ENCODE measurements at regions not wholly inside any gene's neighbourhood (a gene's known extent, or its start where the extent isn't known, plus 50 kb on each side); places are given as distances from the start of the nearest gene placed in this dataset.
A peak's percentile ranks its signal among the peaks of the same experiment; 100 is the strongest.

- no peak for DNase-seq
These were observed 1992.3 kb downstream of the MAT2B start for GRCh38 chr5:165497707-165498106.

DNA sequence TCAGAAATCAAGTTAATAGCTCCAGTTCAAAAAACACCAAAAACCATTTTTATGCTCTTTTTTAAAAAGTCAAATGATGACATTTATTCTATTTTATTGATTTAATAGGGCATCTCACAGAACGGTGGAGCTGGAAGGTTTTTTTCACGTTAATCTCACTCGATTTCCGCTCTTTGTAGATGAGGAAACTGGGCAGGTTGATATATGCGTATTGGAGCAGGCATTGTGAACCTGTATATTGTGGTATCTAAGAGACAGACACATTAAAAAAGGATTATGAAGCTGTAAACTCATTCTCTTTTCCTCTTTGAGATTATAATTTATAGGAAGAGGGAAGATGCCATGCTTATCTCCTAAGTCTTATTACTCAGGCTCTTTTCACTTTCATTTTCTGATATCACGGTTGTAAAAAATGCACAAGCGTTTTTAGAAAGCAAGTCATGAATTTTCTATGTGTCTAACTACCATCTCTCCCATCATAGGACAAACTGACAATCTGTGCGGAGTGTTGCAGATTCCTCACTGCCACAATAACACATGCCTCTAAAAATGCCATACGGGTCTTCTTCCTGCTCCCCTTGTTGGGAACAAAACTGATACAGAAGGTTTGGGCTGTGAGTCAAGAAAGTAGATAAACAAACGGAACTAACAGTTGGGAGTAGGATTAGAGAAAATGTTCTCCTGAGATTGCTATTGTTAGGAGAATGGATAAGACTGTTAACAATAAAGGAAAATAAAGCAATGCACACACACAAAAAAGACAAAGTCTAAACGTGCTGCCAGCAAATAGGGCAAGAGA, 1997.7 kb downstream of the MAT2B start:
- peak in 1 of 2 donors; percentile 13 for DNase-seq

- DNase-seq, result peak in 1 of 2 donors; percentile 62
These were observed 1999.3 kb downstream of the MAT2B start for GRCh38 chr5:165504674-165505073.

- no peak for DNase-seq
These were observed 2002.9 kb downstream of the MAT2B start for GRCh38 chr5:165508286-165508685.

DNA sequence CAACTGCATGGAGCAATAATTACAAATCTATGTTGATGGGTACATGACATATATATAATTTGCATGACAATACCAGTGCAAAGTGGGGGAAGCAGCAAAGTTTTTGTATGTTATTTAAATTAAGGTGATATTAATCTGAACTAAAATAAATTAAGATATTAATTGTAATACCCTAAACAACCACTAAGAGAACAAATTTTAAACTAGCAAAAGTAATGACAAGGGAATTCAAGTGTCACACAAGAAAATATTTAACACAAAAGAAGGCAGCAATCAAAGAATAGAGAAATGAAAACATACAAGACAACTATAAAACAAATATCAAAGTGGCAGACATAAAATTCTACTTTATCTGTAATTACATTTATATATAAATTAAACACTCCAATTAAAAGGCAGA, 2003.4 kb downstream of the MAT2B start:
- no peak for DNase-seq

GRCh38 chr5:165521816-165522610, 2016.6 kb downstream of the MAT2B start:
- DNase-seq, result no peak

- no peak for DNase-seq
These were observed 2019.9 kb downstream of the MAT2B start for GRCh38 chr5:165525271-165525670.

GRCh38 chr5:165526357-165526756, 2020.9 kb downstream of the MAT2B start:
- DNase-seq, result no peak

DNA sequence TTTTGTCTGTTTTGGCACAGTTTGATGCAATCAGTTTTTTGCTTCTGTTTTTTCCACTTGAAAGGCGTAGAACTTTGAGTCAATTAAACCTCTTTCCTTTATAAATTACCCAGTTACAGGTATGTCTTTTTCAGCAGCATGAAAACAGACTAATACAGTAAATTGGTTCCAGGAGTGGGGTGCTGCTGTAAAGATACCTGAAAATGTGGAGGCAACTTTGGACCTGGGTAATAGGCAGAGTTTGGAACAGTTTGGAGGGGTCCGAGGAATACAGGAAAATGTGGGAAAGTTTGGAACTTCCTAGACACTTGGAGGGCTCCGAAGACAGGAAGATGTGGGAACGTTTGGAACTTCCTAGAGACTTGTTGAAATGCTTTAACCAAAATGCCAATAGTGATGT, 2022.2 kb downstream of the MAT2B start:
- DNase-seq, result no peak

DNA sequence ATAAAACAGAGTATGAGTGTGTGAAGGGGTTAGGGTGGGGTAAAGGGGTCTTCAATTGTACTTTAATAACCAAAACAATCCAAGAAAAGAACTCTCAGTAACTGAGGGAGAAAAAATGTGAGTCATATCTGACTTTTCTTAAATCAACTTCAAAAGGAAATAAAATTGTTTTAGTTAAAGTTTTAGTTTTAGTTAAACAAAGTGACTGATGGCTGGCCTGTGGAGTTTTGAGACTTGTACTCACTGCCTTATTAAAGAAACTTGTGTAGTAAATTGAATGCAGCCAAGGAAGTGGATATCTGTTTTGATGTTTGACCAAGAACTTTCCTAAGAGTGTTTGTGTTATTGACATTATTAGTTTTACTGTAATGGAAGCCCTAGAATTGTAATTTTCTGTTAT, 2032.6 kb downstream of the MAT2B start:
- no peak for DNase-seq

GRCh38 chr5:165559645-165560044, 2054.2 kb downstream of the MAT2B start:
- DNase-seq, result no peak

DNA sequence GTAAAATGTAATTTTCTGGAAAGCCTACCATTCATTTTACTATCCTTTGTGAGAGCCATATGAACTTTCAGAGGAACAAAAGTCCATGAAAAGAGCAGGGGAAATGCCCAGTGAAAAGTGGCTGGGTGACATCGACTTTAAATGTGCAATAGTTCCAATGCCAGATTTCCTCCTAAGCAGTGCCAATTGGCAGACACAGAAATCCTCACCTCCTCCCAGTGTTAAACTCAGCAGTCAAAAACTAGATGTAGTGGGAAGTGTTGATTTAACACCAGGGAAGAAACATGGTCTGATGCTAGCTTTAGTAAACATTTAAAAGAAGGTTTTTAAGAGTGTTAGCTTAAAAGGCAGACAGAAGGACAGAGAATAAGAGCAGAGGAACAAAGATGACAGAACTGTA, 2055.2 kb downstream of the MAT2B start:
- peak in 1 of 2 donors; percentile 47 for DNase-seq

- no peak for DNase-seq
These were observed 2060.5 kb downstream of the MAT2B start for GRCh38 chr5:165565911-165566310.

DNA sequence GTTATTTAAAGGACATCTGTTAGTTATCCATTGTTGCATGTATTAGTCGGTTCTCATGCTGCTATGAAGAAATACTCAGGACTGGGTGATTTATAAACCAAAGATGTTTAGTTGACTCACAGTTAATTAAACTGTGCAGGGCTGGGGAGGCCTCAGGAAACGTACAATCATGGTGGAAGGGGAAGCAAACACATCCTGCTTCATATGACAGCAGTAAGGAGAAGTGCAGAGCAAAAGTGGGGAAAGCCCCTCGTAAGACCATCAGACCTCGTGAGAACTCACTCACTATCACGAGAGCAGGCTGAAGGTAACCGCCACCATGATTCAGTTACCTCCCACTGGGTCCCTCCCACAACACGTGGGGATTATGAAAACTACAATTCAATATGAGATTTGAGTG, 2064.1 kb downstream of the MAT2B start:
- DNase-seq, result no peak

- no peak for DNase-seq
These were observed 2068.0 kb downstream of the MAT2B start for GRCh38 chr5:165573445-165573844.

GRCh38 chr5:165574100-165574499, 2068.7 kb downstream of the MAT2B start:
- no peak for DNase-seq

DNA sequence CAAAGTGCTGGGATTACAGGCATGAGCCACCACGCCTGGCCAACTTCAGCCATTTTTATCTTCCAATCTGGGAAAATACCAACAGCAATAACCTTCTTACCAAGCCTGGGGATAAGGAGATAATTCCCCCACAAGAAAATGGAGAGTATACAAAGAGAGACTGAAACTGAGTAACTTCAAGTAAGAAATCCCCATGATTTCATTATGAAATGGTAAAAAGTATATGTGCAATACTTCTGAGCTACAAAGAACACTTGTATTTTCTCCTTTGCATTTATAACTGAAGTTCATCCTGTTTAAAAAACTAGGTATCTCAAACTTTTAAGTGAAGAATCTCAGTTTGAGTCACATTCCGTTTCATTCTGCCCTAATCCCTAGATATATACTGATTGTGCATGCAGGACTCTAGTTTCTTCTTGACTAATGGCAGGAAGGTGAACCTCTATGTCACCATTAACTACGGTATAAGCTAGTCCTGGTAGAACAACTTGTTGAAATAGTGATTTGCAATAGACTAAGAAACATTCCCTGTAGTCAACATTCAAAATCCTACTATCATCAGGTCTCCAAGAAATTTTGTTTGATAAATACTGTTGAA, 2071.4 kb downstream of the MAT2B start:
- no peak for DNase-seq

GRCh38 chr5:165579911-165580310, 2074.5 kb downstream of the MAT2B start:
- no peak for DNase-seq

- no peak for DNase-seq
These were observed 2089.3 kb downstream of the MAT2B start for GRCh38 chr5:165594693-165595092.

GRCh38 chr5:165602529-165602928, 2097.1 kb downstream of the MAT2B start:
- DNase-seq, result no peak

DNA sequence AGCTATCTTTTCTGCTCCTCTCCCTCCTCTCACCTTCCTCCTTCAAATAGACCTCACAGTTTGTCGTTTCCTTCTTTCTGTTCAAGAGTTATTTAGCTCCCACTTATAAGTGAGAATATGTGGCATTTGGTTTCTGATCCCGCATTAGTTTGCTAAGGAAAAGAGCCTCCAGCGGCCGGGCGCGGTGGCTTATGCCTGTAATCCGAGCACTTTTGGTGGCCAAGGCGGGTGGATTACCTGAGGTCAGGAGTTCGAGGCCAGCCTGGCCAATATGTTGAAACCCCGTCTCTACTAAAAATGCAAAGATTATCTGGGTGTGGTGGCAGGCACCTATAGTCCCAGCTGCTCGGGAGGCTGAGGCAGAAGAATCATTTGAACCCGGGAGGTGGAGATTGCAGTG, 2101.6 kb downstream of the MAT2B start:
- no peak for DNase-seq

DNA sequence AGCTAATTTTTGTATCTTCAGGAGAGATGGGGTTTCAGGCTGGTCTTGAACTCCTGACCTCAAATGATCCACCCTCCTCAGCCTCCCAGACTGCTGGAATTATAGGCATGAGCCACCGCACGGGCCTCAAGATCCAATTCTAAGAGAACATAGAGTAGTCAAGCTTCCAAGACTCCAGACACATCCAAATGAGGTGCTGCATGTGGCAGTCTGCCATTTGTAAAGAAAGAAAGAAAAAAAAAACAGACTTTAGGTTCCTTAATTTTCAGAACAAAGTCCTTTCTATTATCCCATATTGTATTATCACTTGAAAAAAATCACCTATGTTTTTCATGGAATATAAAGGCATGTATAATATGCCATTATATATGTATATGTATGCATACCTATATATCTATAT, 2104.5 kb downstream of the MAT2B start:
- DNase-seq, result no peak

DNA sequence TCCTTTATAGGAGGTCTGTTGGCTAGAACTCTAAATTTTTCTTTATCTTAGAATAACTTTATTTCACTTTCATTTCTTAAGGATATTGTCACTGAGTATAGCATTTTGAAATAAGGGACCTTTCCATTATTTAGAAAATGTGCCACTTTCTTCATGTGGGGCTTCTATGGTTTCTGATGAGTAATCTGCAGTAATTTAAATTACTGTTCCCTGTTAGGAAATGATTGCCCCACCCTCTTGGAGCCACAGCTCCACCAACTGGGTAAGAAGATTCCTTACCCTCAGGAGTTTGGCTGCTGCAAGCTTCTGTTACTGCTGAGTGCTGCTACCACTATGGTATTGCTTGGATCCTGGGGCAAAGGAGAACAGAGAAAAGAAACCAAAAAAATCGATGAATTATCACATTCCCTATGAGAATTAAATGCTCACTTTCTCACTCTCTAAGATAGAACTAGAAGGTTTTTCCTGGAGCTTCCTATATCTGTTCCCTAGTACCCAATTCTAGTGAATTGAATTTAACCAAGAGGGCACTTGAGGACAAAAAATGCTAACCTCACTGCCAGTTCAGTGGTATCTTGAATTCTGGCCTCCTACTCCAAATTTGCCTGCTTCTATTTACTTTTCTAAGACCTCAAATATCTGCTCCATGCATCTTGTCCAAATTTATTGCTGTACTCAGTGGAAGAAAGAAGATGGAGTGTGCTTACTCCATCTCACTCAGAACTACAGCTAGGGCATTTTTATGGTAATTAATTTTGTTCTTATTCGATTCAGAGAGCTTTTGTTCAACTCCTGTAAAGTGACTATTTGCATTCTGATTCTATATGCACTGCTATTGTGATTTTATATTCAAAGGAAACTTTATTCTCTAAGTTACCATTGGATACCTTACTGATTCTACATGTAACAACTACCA, 2111.3 kb downstream of the MAT2B start:
- DNase-seq, result no peak
